ENCODE measurements at regions not wholly inside any gene's neighbourhood (a gene's known extent, or its start where the extent isn't known, plus 50 kb on each side); places are given as distances from the start of the nearest gene placed in this dataset.

- H3K27me3 ChIP-seq (ENCODE audit: control insufficient read depth, insufficient read depth, low read length) = no peaks in the 10 kb centered on the region
- no peak for DNase-seq (ENCODE audit: low read depth)
- no peak overlapping the region for H3K4me3 ChIP-seq (ENCODE audit: low read depth, low read length)
- no peaks in the 10 kb centered on the region for H3K36me3 ChIP-seq (ENCODE audit: control insufficient read depth, insufficient read depth, low read length)
- TF ChIP-seq, protein P1, sequence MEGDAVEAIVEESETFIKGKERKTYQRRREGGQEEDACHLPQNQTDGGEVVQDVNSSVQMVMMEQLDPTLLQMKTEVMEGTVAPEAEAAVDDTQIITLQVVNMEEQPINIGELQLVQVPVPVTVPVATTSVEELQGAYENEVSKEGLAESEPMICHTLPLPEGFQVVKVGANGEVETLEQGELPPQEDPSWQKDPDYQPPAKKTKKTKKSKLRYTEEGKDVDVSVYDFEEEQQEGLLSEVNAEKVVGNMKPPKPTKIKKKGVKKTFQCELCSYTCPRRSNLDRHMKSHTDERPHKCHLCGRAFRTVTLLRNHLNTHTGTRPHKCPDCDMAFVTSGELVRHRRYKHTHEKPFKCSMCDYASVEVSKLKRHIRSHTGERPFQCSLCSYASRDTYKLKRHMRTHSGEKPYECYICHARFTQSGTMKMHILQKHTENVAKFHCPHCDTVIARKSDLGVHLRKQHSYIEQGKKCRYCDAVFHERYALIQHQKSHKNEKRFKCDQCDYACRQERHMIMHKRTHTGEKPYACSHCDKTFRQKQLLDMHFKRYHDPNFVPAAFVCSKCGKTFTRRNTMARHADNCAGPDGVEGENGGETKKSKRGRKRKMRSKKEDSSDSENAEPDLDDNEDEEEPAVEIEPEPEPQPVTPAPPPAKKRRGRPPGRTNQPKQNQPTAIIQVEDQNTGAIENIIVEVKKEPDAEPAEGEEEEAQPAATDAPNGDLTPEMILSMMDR (IDR thresholded peaks at IDR 0.05; ENCODE audit: insufficient read depth, low read length, poor library complexity, severe bottlenecking) = no peak
These were observed 83.5 kb downstream of the SHOX start for GRCh38 chrX:714131-714530.
